NCI-H524 treated with DMSO at 0.1 percent for 48 hours (cell line): ENCODE measurements at regions not wholly inside any gene's neighbourhood (a gene's known extent, or its start where the extent isn't known, plus 50 kb on each side); places are given as distances from the start of the nearest gene placed in this dataset.
"Not testable (repeated sequence)": the region's sequence is repeated elsewhere in the genome, so short reads cannot be mapped to it uniquely, and the experiment has no call there.

Experiments
- DNase-seq: peaks from one replicate; lab custom pipeline; 2025; lab: John Stamatoyannopoulos, UW

DNA sequence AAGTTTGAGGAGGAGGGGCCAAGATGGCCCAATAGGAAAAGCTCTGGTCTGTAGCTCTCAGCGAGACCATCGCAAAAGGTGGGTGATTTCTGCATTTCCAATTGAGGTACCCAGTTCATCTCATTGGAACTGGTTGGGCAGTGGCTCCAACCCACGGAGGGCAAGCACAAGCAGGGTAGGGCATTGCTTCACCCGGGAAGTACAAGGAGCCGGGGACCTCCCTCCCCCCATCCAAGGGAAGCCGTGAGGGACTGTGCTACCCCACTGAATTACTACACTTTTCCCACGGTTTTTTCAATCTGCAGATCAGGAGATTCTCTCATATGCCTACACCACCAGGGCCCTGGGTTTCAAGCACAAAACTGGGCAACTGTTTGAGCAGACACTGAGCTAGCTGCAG, 58.0 kb upstream of the EFCAB3 start:
- DNase-seq: no peak

DNA sequence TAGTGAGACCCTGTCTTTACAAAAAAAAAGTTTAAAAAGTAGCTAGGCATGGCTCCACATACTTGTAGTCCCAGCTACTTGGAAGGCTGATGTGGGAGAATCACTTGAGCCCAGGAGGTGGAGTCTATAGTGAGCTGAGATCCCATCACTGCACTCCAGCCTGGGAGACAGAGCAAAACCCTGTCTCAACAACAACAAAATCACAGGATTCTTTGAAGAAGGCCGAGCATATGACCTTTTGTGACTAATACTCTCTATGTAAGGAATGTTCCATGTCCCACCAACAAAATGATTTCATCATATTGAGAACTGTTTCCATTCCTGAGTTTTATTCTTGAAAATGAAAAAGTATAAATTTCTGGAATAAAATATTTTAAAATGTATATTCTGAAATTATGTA, 58.9 kb upstream of the EFCAB3 start:
- DNase-seq: no peak

DNA sequence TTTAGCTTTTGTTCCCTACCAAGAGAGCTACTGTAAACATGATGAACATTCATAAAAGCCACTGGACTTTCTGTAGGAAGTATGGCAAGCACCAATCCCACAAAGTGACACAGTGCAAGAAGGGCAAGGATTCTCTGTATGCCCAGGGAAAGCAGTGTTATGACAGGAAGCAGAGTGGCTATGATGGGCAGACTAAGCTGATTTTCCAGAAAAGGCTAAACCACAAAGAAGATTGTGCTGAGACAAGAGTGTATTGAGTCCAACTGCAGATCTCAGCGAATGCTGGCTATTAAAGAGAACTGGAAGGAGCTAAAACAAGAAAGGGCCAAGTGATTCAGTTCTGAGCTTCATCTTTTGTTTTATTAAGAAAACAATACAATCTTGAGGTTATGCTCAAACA, 60.5 kb upstream of the EFCAB3 start:
- no peak for DNase-seq

DNA sequence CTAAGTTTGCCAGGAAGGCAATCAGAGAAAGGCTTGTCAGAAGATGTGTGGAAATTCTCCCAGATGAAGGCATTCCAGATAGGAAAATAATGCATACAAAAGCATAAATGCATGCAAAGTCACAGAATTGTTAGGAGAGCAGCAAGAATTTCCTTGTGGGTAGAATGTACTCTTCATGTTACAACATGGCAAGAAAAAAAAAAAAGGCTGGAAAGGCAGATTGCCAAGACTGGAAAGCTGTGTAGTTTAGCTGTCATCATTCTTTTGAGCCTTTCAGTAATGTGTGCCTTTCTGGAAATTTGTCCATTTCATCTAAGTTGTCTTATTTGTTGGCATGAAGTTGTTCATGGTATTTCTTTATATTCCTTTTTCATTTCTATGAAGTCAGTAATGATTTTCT, 71.0 kb upstream of the EFCAB3 start:
- DNase-seq: no peak

DNA sequence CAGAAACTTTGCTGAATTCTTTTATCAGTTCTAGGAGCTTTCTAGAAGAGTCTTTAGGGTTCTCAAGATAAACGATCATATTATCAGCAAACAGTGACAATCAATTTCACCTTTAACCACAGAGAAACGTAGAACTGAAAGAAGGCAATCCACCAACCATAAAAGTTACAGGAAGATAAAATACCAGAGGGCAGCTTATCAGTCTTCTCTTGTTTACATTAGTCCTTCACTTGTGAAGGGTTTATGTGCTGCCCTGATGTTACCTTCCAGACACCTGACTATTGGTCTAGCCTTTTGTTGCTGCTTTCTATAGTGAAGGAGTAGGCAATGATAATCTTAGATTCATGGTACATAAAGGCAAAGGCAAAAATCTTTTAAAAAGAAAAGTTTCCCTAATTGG, 73.2 kb upstream of the EFCAB3 start:
- DNase-seq: no peak

DNA sequence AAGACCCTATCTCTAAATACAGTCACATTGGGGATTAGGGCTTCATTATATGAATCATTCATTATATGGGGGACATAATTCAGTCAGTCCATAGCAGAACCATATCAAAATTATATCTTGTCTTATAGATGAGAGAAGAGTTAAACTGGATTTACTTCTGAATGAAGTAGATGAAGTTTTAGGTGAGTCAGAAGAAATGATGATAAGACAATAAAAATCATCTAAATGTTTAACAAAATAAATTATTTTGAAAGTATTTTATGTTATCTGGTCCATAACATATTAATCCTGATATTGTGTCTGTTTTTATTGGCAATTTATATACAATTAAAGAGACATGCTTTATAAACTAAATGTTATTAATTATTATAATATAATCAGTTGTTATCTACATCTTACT, 76.9 kb upstream of the EFCAB3 start:
- no peak for DNase-seq

DNA sequence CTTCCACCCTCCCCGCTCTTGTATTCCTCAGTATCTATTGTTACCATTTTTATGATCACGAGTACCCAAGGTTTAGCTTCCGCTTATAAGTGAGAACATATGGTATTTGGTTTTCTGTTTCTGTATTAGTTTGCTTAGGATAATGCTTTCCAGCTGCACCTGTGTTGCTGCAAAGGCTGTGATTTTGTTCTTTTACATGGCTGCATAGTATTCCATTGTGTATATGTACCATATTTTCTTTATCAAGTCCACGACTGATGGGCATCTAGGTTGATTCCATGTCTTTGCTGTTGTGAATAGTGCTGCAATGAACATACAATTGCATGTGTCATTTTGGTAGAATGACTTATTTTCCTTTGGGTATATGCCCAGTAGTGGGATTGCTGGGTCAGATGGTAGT, 79.7 kb upstream of the EFCAB3 start:
- no peak for DNase-seq

DNA sequence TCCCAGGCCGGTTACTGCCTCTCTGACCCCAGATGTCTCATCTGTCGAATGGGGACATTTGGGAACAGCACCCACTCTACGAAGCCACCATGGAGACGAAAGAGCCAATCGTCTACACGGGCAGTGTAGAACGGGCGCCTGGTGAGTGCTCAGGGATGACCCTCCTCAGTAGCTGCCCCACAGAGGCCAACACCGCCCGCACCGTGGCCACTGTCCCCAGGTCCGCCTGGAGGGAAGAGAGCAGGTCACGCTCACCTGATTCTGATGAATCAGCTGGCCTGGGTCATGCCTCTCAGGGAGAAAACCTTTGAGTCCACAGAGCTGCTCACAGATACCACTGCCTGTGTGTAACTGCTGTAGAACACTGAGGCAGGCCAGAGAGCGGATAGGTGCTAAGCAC, 105.1 kb upstream of the EFCAB3 start:
- not testable (repeated sequence) for DNase-seq

DNA sequence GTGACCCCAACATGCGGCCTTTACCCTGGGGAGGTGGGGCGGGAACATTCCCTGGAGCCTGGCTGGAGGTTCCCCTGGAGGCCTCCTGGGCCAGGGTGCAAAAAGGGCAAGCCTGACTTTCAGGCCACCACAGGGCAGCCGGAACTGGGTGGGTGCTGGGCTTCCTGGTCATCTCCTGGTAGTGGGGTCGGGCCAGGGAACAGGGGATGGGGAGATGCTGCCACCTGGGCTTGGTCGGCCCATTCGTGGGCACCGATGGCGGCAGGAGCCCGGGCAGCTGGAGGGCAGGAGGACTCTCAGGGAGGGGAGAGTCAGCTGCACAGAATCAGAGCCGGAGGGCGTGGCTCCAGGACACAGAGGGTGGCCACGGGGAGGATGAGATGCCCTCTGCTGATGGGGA, 112.0 kb upstream of the EFCAB3 start:
- DNase-seq: not testable (repeated sequence)

DNA sequence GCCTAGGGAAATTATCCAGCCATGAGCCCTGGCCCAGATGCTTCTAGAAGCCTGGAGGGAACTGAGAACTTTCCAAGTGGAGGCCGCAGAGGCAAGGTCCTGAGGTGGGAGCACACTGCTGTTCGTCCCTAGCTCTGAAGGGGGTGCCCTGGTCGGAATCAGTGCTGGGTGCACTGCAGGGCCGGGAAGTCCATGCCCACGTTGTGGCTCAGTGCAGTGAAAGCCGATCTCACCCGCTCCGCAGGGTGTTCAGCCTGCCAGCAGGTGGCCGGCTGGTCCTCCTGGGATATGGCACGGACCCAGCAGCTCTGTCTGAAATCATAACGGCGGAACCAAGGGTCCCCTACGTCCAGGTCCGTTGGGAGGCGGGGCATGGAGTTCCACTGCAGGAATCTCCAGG, 115.4 kb upstream of the EFCAB3 start:
- not testable (repeated sequence) for DNase-seq

DNA sequence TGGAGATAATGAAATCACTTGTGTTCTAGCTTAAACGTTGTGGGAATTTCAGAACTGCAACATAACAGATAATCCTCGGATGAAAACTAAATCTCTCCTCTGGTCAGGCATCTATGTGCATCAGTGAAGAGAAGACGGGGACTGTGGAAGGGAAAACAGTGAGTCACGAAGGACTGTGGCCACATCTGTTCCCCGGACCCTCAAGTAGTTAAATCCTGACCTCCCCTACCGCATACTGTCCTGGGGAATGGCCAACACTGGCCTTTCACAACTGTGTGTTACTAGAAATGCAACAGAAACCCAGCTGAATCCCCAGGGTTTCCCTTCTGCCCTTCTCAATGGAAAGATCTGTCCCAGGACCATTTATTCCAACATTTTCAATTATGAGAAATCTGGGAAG, 124.6 kb upstream of the EFCAB3 start:
- DNase-seq: not testable (repeated sequence)

DNA sequence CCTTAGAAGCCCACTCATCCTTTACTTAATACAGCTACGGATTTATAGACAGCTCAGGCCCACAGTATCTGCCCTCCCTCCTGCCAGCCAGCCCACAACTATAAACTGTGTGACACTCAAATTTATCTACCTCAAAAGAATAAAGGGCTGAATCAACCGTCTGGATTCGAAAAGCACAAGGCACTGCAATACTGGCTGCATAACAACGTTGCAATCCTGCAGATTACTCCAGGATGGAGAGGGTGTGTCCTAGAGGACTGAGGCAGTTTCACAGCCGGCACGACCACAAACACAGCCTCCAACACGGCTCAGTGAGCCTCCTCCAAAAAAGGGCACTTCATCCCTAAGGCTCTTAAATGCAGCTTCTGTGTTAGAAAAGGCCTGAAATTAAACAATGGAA, 138.3 kb upstream of the EFCAB3 start:
- DNase-seq: not testable (repeated sequence)

DNA sequence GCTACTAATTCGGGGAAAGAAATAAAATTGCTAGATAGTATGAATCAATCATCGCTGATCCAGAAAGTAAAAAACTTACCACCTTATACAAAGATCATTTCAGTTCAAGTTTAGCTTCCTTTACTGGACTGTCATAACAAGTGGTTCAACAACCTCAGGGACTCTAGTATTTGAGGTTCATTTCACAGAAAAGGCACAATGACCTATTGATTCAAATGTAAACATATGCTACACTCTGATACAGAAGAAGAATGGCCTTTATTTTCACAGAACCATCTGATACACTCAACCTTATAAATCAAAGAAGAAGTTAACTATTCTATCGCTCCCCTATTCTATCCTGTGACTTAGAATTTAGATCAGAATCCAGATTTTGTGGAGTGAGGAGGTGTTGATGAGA, 140.8 kb upstream of the EFCAB3 start:
- not testable (repeated sequence) for DNase-seq

DNA sequence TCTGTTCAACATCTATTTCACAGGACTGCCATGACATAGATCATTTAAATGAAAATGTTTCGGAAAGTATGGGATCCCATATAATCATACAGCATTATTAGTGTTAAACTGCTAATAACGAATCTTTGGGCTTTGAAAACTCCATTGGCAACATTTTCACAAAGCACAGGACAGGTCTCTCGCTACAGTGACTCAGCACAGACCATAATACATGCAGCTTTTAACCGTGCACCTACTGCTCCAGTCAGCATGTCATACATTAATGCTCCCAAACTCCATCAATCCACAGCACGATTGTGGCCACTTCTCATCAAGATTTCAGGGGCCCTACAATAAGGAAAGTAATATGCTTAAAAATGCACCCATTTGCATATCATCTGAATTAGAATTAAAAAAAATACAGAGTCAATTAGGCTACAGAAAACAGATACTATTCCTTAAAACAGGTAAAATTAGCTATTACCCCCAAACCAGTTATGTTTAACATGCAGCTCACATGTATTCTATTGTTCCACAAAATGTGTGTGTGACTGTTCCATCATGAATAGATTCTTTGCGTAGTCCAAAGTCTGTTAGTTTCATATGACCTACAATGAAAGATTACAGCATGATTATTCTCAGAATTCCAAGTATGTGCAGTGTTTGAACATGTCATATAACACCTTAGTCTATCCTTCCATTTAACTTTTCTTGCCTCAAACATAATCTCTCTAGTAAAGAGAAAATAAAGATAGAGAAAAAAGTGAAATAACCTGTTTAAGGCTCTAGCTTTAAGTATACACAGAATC, 141.6 kb upstream of the EFCAB3 start:
- DNase-seq: not testable (repeated sequence)

DNA sequence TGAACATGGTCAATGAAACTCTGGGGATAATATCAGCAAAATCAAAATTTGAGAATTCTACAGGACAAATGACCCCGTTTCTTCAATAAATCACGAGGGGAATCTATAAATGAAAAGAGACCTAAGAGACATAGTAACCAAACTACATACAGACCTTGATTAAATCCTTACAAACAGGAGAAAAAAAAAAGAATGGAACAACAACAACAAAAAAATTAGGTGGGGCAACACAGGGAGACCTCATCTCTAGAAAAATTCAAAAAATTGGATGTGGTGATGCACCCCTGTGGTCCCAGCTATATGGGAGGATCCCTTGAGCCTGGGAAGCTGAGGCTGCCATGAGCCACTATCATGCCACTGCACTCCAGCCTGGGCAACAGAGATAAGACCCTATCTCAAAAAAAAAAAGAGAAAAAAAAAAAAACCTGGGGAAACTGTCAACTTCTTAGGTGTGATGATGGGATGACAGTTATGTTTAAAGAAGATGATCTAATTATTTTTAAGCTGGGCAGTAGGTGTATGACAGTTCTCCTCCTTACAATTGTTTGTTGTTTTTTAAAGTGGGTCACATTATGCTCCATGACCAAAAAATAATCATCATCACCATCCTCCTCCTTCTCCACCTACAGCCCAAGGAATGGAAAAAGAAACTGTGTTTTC, 146.4 kb upstream of the EFCAB3 start:
- not testable (repeated sequence) for DNase-seq

DNA sequence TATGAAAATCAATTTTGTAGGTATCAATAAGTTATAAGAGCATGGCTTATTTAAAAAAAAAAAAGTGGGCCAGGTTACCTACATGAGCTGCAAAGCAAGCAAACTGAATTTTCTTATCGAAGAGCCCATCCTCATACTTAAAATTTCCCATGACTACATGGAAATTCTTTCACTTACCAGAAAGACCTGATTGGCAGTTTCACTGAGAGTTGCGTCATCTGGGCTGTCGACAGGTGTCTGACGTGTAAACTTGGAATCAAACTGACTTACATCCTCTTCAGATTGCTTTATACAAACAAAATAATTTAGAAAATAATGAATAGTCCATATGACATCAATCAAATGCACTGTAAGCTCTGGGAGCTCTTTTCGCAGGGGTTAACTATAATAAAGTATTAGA, 149.1 kb upstream of the EFCAB3 start:
- DNase-seq: not testable (repeated sequence)

DNA sequence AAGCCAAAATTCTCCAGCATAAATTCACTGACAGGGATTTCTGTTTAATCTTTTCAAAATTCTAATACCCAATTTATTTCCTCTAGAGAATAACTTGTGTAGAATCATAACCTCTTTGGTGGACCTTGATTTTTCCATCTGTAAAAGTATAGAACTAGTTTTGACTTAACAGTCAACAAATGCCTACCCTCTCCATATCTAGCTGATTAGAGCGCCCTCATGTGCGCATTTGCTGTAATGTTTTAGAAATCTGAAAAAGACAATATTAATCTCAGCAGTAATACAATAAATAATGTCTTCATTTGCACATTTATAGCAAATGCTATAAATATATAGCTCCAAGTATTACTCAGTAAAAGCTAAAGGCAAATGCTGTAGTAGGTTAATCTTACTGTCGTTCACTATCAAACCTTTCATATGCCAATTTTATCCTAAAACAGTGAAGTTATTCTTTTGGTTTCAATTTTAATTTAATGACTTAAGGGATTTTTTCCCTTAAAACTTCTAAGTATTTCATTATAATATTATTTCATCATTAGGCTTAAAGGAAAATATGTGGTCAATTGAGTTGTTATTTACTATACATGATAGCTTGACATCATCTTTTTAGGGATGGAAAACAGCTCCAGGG, 153.6 kb upstream of the EFCAB3 start:
- not testable (repeated sequence) for DNase-seq

DNA sequence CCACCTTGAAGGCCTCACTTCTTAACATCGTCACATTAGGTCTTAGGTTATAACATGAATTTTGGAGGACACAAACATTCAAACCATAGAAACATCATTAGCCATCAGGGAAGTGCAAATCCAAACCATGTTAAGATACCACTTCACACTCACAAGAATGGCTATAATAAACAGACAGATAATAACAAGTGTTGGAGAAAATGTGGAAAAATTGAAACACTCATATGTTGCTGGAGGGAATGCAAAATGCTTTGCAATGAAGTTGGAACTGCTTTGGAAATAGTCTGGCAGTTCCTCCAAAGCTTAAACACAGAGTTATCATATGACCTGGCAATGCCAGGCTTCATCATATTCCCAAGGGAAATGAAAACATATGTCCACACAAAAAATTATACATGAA, 156.8 kb upstream of the EFCAB3 start:
- DNase-seq: not testable (repeated sequence)

DNA sequence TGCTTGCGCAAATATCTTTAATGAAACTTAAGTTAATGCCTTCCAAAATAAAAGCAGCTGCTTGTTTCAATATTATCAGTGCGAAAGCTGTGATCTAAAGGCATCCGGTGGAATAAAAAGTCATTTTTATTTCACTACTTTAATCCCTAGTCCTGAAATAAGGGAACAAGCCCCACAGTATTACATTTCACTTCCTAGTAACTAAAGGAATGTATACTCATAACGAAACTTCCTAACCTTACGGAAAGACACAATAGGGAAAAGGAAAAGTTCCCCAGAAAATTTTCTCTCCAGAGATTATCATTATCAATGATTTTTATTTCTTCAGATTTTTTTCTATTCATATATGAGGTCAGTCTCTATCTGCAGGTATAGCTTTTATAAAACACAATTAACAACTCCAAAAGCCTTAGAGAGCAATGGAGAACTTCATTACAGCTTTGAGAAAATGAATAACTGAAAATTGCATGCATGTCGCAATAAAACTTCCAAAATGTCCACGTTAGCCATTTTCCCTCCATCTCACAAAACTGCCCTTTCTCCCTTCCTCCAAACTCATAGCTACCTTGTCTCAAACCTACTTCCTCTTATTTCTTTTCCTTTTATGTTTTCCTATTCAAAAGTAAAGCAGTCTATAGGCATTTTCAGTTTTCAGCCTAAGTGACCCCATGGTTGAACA, 154.3 kb upstream of the MED13 start:
- no peak for DNase-seq

DNA sequence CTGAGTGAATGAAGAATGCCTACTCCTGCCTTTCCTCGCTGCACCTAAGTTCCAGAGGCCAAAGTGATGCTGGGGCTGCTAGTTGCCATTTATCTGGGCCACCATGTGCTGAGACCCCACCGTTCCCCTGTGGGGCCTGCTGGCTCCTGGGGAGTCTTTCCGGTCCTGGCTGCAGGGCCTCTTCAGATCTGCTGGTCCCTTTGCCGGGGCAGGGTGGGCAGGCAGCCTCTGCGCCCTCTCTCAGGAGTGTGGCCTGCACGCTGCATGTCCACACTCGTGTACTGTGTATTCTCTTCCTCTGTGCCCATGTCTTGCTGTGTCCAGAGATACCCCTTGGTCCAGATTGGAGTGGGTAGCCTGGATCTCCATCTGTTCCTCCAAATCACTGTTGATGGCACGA, 151.8 kb upstream of the MED13 start:
- DNase-seq: no peak

DNA sequence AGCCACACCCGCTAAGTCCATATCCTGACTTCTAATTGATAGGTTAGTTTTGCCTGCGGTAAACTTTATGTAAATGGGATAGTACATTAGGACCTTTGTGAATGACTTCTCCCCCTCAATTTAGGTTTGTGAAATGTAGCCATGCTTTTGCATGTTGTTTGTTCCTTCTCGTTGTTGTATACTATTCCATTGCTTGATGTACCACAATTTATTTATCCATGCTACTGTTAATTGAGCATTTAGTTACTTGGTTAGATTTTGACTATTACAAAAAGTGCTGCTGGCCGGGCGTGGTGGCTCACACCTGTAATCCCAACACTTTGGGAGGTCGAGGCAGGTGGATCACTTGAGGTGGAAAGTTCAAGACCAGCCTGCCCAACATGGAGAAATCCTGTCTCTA, 150.8 kb upstream of the MED13 start:
- not testable (repeated sequence) for DNase-seq

DNA sequence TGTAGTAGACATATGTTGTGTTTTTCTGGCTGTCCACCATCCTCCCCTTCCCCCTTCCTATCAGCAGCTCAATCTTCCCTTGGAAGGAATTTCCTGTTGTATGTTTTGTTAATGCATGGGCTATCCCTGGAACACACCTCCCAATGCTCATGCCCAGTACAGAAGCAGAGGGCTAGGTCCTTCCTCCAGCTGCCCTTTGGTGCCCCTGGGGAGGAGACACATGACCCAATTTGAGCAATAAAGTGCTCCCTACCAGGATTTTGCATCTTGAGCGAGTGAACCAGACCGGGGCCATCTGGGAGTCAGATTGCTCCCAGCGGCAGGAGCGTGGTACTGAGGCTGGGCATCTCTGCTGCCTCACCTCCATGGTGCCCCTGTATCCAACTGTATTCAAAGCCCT, 141.5 kb upstream of the MED13 start:
- no peak for DNase-seq

DNA sequence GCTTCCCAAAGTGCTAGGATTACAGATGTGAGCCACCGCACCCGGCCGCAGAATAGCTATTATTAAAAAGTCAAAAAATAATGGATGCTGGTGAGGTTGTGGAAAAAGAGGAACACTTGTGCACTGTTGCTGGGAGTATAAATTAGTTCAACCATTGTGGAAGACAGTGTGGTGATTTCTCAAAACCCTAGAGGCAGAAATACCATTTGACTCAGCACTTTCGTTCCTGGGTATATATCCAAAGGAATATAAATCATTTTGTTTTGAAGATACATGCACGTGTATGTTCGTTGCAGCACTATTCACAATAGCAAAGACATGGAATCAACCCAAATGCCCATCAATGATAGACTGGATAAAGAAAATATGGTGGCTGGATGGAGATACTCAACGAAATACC, 132.1 kb upstream of the MED13 start:
- not testable (repeated sequence) for DNase-seq
